Hindlimb muscle (tissue), 1 donor: ENCODE measurements at regions not wholly inside any gene's neighbourhood (a gene's known extent, or its start where the extent isn't known, plus 50 kb on each side); places are given as distances from the start of the nearest gene placed in this dataset.

ENCODE experiments used
- DNase-seq: peaks from one replicate; pipeline ENCODE4 v3.0.0-alpha.2; 2013

DNA sequence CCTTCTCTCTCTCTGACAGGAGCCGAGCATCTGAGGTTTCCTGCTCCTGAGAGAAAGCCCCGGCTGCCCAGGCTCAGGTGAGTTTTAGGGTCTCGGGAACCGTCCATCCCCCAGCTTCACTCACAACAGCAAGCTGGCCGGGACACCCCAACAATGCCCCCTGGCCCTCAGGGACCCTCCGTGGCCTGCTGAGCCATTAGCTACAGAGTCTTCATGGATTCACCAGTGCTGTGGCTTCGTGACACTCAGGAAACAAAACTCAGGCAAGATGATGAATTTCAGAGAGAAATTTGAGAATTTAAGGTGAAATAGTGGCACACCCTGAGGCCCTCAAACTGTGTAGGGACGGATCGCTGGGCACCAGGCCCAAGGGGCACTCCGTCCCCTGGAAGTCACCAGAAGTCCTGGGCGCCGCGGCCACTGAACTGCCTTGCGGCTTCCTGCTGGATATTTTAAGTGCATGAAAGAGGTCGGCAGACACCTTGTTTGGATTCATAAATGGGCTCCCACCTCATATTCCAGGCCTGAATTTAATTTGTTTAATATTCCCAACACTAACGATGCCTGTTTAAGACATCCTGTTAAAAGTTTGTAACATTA, 368.3 kb upstream of the SALL3 start:
- DNase-seq, result no peak

GRCh38 chr18:78611869-78612268, 367.7 kb upstream of the SALL3 start:
- DNase-seq, result no peak

DNA sequence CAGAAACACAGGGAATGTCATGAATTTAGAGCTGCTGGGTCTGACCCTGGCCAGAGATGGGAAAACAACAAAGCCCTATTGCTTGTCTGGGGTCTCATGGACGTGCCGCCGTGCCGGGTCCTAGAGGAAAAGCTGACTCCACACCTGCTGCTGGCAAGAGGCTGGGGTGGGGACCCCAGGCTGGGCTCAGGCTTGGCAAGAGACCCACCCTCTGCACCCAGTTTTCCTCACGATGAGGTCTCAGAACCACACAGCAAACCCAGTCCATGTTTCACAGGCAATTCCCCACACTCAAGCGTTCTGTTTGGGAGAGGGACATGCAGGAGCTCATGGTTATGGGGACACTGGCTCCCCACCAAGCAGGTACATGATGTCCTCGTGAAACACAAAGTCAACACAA, 367.3 kb upstream of the SALL3 start:
- DNase-seq, result no peak

DNA sequence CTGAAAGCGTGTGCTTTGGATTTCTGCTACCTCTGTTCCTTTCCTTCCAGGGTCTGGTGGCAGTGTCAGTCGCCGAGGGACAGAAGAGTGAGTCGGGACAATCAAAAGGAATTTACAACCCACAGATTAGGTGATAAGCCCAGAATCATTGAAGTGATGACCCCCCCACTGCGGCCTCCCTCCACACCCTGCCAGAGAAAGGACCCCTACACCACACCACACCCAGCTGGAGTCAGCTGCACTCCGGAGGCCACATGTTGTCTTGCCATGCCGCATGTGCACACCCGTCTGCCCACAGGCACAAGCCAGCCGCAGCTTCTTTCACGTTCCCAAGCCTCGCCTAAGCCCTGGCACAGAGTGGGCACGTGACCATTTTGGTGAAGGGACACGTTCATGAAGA, 366.8 kb upstream of the SALL3 start:
- no peak for DNase-seq

- DNase-seq, result no peak
Measured at GRCh38 chr18:78618726-78619125, 360.9 kb upstream of the SALL3 start.

DNA sequence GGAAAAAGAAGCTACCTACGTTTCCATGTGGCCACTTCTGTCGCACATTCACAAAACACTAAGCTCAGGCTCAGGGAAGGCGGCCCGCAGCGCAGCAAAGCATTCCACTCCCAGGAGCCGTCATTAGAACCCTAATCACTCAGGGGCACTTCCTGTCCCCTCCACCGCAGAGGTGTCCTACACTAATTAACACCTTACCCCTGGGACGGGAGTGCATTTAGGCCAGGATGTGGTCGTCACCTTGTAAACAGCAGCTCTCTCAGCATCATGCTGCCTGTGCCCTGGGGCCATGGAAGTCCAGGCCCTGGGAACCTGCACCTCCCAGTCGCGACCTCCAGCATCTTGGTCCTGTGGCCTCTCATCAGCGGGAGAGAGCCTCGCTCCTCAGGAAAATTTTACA, 359.8 kb upstream of the SALL3 start:
- no peak for DNase-seq

GRCh38 chr18:78620326-78620725, 359.3 kb upstream of the SALL3 start:
- DNase-seq, result no peak

- DNase-seq, result no peak
Measured at GRCh38 chr18:78621141-78621755, 358.4 kb upstream of the SALL3 start.

DNA sequence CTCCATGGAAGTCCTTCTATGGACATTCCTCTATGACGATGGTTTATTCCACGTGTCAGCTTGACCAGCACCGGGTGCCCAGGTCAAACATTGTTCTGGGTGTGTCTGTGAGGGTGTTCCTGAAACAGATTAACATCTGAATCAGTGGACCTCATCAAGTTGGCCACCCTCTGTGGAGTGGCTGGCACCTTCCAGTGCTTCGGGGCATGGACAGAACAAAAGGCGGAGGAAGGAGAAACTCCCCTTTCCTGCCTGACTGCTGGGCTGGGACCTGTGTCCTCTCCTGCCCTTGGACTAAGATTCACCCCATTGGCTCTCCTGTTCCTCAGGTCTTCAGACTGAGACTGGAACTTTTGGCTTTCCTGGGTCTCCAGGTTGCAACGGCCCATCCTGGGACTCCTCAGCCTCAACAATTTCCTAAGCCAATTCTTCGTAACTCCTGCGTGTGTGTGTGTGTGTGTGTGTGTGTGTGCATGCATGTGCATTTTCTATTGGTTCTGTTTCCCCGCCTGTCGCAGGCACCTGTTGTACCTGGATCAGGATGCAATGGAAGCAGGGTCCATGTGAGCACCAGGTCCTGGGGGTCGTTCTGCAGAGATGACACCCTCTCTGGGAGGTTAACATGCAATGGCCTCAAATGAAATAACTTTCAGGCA, 357.2 kb upstream of the SALL3 start:
- DNase-seq, result no peak

DNA sequence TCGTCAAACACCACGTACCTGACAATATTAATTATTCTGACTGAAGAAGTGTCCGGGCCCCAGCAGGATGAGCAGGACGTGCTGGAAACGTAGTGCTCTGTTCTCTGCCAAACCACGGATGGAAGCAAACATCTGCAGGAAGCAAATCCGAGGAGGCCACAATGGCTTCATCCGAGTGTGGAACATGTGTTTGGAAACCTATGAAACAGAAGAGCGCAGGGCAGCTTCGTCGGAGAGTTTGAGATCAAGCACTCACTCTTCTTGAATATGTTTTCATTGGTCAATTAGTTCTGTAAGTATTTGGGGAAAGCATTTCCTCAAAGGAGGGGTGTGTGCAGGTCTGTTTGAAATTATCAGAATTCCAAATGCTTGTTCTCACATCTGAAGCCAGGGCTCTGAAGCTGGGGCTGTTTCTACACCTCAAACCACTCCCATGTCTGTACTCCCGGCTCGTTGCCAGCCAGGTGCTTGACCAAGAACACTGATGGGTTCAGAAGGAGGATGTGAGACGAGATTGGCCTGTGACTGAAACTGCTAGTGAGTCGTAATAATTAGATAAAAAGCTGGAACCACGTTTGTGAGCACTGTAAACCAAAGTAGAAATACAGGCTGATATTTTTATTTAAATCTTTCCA, 356.6 kb upstream of the SALL3 start:
- DNase-seq, result no peak

DNA sequence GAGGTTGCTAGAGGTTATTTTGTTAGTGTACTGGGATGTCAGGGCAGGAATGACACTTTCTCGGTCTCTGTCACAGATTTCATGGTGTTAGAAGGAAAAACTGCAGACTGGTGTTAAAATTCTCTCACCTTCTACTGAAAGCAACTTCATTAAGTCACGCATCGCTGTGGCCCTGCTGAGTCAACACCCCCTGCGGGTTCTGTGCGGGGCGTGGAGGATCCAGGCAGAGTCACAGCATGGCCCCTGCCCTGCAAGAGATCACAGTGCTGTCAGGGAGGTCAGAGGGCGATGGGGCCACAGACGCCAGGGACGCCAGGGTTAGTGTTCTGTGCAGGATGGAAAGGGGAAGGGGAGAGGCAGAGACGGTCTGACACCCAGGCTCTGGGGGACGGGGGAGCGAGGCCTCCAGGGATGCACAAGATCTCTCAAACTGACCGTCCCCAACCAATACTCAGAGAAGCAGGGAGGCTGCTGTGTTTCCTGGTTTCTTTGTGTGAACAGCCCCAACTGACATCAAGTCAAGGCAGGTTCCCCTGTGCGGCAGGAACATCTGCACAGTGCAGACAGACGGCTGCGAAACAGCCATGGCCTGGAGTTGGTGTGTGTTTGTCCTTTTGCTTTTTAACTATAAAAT, 354.9 kb upstream of the SALL3 start:
- DNase-seq, result no peak

DNA sequence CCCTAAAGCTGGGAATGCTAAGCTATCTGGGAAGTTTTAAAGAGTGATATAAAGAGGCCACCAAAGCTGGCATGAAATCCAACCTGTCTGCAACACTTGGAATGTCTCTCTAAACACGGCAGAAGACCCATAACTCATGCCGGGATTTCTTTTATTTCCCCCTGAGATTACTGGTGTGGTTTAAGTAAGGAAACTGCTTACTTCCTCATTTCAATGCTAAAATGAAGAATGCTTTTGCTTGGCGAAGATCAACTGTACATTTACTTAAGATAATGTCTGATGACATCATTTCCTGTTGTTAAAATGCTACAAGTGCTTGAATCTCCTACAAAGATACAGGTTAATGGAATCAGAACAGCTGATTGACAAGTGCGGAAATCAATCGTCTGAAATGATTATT, 353.8 kb upstream of the SALL3 start:
- no peak for DNase-seq

DNA sequence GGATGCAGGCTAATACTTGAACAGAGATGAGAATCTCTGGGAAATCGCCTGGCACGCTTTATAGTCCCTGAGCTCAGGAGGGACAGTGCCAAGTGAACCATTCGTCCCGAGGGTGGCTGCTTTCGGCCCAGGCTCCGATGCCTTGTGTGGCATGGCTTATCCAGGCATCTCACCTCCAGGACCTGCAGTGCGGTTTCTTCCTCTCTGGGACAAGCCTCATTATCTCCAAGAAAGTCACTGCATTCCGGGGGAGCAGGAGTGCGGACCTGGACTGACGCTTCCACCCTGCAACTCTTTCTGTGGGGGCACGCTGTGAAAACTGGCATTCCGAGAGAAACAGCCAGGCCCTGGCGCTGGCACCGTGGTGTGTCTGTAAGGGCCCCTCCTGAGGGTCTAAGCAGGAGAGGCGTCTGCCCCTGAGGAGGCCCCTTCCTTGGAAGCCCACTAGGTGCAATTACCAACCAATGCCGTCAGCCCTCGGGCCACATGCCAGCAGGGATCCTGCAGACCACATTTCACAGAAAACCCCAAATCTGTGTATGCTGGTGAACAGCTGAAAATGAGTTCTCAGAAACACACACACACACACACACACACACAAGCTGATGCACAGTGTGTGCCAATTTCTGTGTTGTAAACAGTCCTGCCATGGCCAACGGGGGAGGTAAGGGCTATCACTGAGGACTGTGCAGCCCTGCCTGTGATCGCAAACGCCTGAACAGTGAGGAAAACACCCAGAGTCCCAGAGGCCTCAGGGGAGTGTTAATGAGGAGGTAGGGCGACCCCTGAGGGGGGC, 351.9 kb upstream of the SALL3 start:
- DNase-seq, result no peak

- DNase-seq, result no peak
Measured at GRCh38 chr18:78629426-78629825, 350.2 kb upstream of the SALL3 start.

DNA sequence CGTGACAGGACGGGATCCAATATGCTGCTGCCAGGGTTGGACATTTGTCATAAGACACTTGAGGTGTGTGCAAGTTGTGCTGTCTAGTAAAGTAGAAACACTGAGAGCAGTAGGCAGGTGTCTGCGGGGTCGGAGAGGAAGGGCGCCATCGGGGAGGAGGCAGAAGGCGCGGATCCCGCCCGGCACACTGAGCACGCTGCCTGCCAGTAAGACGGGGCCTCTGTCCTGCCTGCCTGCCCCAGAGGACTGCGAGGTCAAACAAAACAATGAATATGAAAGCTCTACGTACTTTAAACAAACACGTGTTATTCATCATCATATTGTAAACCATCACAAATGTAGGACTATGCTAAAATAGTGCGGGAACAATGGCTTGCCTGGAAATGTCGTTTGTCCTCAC, 349.3 kb upstream of the SALL3 start:
- DNase-seq, result no peak

DNA sequence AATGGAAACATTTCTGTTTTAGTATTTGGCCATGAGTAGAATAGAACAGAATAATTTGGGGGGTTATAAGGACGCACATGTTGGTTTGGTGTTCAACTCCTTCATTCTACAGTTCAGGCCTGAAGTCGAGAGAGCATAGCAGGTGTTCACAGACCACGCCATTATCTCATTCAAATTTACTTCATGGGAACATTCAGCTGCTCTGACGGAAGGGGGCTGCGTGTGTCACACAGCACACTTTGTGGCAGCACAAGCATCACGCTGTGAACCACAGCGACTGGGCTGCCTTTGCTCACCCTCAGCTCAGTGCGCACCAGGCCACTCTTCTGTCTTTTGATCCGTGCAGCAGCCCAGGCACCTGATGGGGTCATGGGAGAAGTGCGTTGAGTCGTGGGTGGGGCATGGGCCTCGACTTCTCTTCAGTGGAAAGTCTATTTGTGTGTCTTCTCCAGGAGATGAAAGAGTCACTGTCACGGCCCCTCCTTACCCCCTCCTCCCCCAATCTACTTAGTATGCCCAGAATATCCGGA, 348.6 kb upstream of the SALL3 start:
- no peak for DNase-seq

DNA sequence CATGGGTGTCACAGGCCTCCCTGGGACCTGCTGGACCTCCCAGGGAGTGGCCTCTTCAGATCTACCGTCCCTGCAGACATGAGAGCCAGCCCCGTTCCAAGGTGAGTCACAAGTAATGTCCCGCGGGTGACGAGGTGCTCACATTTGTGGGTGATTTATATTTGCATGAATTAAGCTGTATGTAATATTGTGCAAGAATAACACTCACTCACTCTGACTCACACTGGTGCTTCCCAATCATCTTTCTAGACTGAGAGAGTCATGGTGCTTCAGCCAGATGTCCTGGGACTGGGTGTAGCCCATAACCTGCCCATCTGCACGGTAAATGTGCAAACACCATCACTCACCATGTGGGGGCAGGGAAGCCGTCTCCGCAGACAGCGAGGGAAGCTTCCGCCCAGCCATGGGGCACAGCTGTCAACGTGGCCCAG, 347.5 kb upstream of the SALL3 start:
- DNase-seq, result no peak

- DNase-seq, result no peak
Measured at GRCh38 chr18:78634061-78634696, 345.4 kb upstream of the SALL3 start.

GRCh38 chr18:78635093-78635800, 344.4 kb upstream of the SALL3 start:
- DNase-seq, result no peak

DNA sequence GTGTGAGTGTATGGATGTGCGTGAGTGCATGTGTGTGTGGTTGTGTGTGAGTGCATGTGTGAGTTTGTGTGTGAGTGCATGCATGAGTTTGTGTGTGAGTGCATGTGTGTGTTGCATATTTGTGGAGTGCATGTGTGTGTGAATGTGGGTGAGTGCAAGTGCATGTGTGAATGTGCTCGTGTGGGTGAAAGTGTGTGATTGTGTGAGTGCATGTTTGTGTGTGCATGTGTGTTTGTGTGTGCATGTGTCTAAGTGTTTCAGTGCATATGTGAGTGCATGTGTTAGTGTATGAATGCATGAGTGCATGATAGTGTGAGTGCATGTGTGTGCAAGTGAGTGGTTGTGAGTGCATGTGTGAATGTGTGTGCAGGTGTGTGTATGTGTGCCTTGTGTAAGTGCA, 343.4 kb upstream of the SALL3 start:
- no peak for DNase-seq
